HepG2 (cell line): ENCODE measurements at regions not wholly inside any gene's neighbourhood (a gene's known extent, or its start where the extent isn't known, plus 50 kb on each side); places are given as distances from the start of the nearest gene placed in this dataset.

Experiments used
- CBX2 ChIP-seq, 2 experiments: fragments of 200-600 bp in 1 of 2; sonication (generic); formaldehyde crosslinking in 1 of 2; IDR thresholded peaks; 2 replicates each; pipeline versions ENCODE4 v1.7.0 to v1.8.1; 2018 to 2022; ENCODE audit warnings: low read depth in 2 of 2, low read length in 1 of 2, mild to moderate bottlenecking in 1 of 2, missing genetic modification reagents in 1 of 2
- EHMT2 ChIP-seq: fragments of 200-600 bp; sonication (generic); IDR thresholded peaks from 2 replicates; pipeline ENCODE4 v1.7.0; 2017; ENCODE audit warnings: antibody characterized with exemption, low read depth, low read length, borderline replicate concordance
- EP300 ChIP-seq, 3 experiments: sonication (generic) in 1 of 3; formaldehyde crosslinking in 1 of 3; IDR thresholded peaks; 2 replicates each; pipeline versions ENCODE4 v1.5.1 to v1.6.1; 2011 to 2020; ENCODE audit warnings: low read depth in 2 of 3, low read length in 2 of 3, borderline replicate concordance in 1 of 3, improper control_type of control experiment in 1 of 3, mild to moderate bottlenecking in 1 of 3, missing genetic modification reagents in 1 of 3, moderate library complexity in 1 of 3
- PCBP2 ChIP-seq: fragments of 200-400 bp; formaldehyde crosslinking; optimal IDR thresholded peaks from 2 replicates; pipeline ENCODE3; 2018; ENCODE audit warnings: low read length, low read depth; ENCODE audit not compliant: poor library complexity, severe bottlenecking
- TRIM24 ChIP-seq: sonication (generic); formaldehyde crosslinking; IDR thresholded peaks from 2 replicates; pipeline ENCODE4 v1.8.0; 2022; ENCODE audit warnings: mild to moderate bottlenecking, missing genetic modification reagents
- ZNF205 ChIP-seq: IDR thresholded peaks from 2 replicates; pipeline ENCODE4 v1.6.1; 2018; ENCODE audit warnings: missing biosample characterization, missing genetic modification reagents
- ZNF687 ChIP-seq: sonication (generic); formaldehyde crosslinking; IDR thresholded peaks from 2 replicates; pipeline ENCODE4 v1.5.1; 2020; ENCODE audit warnings: mild to moderate bottlenecking, missing genetic modification reagents, moderate library complexity
- TF ChIP-seq, protein P1 (sequence below): sonication (generic); formaldehyde crosslinking; IDR thresholded peaks from 2 replicates; pipeline ENCODE4 v1.5.0; 2020; ENCODE audit warnings: mild to moderate bottlenecking, missing genetic modification reagents

DNA sequence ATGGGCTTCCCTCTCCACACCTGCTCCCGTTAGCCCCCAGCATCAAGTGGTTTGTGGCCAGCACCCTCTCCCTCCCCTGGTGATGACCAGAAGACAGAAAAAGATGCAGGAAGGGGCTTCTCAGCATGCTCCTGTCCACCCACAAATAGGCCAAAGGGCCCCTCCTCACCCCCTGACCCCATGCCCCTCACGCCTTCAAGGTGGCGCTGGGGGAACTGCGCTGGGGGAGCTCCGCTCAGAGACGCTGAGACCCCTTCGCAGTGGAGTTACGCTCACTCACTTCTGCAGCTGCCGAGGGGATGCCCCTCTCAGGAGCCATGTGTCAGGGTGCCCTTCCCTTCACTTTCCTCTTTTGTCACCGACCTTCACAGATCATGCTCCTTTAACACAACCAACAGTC is 92.0 kb downstream of the PSMB1 start:
- TF ChIP-seq, protein P1, sequence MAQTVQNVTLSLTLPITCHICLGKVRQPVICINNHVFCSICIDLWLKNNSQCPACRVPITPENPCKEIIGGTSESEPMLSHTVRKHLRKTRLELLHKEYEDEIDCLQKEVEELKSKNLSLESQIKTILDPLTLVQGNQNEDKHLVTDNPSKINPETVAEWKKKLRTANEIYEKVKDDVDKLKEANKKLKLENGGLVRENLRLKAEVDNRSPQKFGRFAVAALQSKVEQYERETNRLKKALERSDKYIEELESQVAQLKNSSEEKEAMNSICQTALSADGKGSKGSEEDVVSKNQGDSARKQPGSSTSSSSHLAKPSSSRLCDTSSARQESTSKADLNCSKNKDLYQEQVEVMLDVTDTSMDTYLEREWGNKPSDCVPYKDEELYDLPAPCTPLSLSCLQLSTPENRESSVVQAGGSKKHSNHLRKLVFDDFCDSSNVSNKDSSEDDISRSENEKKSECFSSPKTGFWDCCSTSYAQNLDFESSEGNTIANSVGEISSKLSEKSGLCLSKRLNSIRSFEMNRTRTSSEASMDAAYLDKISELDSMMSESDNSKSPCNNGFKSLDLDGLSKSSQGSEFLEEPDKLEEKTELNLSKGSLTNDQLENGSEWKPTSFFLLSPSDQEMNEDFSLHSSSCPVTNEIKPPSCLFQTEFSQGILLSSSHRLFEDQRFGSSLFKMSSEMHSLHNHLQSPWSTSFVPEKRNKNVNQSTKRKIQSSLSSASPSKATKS (CRISPR knock-in tag) = no peak
- TF ChIP-seq CBX2 (IDR thresholded peaks at IDR 0.05; ENCODE audit: low read depth, low read length) = no peak
- no peak for TF ChIP-seq CBX2 (CRISPR knock-in tag; IDR thresholded peaks at IDR 0.05; ENCODE audit: low read depth)
- no peak for TF ChIP-seq PCBP2
- no peak for TF ChIP-seq EP300 (IDR thresholded peaks at IDR 0.05; ENCODE audit: low read depth in 2 of 2, low read length in 2 of 2)
- no peak for TF ChIP-seq EP300 (CRISPR knock-in tag; IDR thresholded peaks at IDR 0.05; ENCODE audit: borderline replicate concordance)
- no peak for TF ChIP-seq ZNF687 (CRISPR knock-in tag)
- TF ChIP-seq TRIM24 = no peak
- TF ChIP-seq EHMT2 = no peak
- TF ChIP-seq ZNF205 (CRISPR knock-in tag) = no peak
